Stimulated activated naive CD8-positive, alpha-beta T cell treated with anti-CD3 and anti-CD28 coated beads, Interleukin-15, Interleukin-2, amounts not matched to agents 100 U/mL and 50 U/mL, for 24 hours (primary cell): ENCODE measurements at regions not wholly inside any gene's neighbourhood (a gene's known extent, or its start where the extent isn't known, plus 50 kb on each side); places are given as distances from the start of the nearest gene placed in this dataset.
"Not testable (repeated sequence)": the region's sequence is repeated elsewhere in the genome, so short reads cannot be mapped to it uniquely, and the experiment has no call there.

Source experiments
- ATAC-seq: fragments of 150-1000 bp; cut with Tn5 transposase; one replicate; pipeline ENCODE4 v1.10.0; 2021
- DNase-seq: peaks from one replicate; pipeline ENCODE4 v3.0.0; 2021

GRCh38 chr1:31485166-31485565, 72.2 kb downstream of the SERINC2 start:
- DNase-seq (no peak), ATAC-seq (no peak)

- DNase-seq (no peak), ATAC-seq (no peak)
Measured at GRCh38 chr1:31487143-31487542, 74.1 kb downstream of the SERINC2 start.

GRCh38 chr1:31487721-31488293, 74.8 kb downstream of the SERINC2 start:
- DNase-seq, result no peak
- no peak for ATAC-seq

GRCh38 chr1:31488528-31488927, 75.5 kb downstream of the SERINC2 start:
- ATAC-seq (no peak), DNase-seq (no peak)

- not testable (repeated sequence) for ATAC-seq
Measured at GRCh38 chr1:31489575-31489974, 76.6 kb downstream of the SERINC2 start.

GRCh38 chr1:31490596-31490995, 77.6 kb downstream of the SERINC2 start:
- ATAC-seq, DNase-seq: not testable (repeated sequence)

More at GRCh38 chr1:31489575-31489974, 76.6 kb downstream of the SERINC2 start:
- DNase-seq, result not testable (repeated sequence)

GRCh38 chr1:31495351-31495750, 81.0 kb upstream of the TINAGL1 start:
- not testable (repeated sequence) for DNase-seq, ATAC-seq

GRCh38 chr1:31495770-31496169, 80.5 kb upstream of the TINAGL1 start:
- DNase-seq, result not testable (repeated sequence)

GRCh38 chr1:31497601-31498000, 78.7 kb upstream of the TINAGL1 start:
- ATAC-seq (no peak), DNase-seq (no peak)

More at GRCh38 chr1:31495770-31496169, 80.5 kb upstream of the TINAGL1 start:
- ATAC-seq, result not testable (repeated sequence)

GRCh38 chr1:31498376-31499040, 77.8 kb upstream of the TINAGL1 start:
- ATAC-seq (no peak), DNase-seq (no peak)

GRCh38 chr1:31501505-31501904, 74.8 kb upstream of the TINAGL1 start:
- no peak for ATAC-seq

GRCh38 chr1:31502253-31502652, 74.1 kb upstream of the TINAGL1 start:
- DNase-seq (no peak), ATAC-seq (no peak)

More at GRCh38 chr1:31501505-31501904, 74.8 kb upstream of the TINAGL1 start:
- DNase-seq, result no peak

GRCh38 chr1:31502926-31503511, 73.3 kb upstream of the TINAGL1 start:
- DNase-seq (no peak), ATAC-seq (no peak)

GRCh38 chr1:31503570-31503969, 72.7 kb upstream of the TINAGL1 start:
- no peak for ATAC-seq
- no peak for DNase-seq

- ATAC-seq (no peak), DNase-seq (no peak)
Measured at GRCh38 chr1:31504001-31504400, 72.3 kb upstream of the TINAGL1 start.

GRCh38 chr1:31505911-31506497, 70.3 kb upstream of the TINAGL1 start:
- DNase-seq (peak; percentile 33), ATAC-seq (peak; percentile 66)

GRCh38 chr1:31507221-31507620, 69.1 kb upstream of the TINAGL1 start:
- DNase-seq (no peak), ATAC-seq (no peak)

- no peak for ATAC-seq
- DNase-seq, result no peak
Measured at GRCh38 chr1:31507676-31508530, 68.4 kb upstream of the TINAGL1 start.

GRCh38 chr1:31509124-31510072, 66.9 kb upstream of the TINAGL1 start:
- ATAC-seq (peak; percentile 12), DNase-seq (no peak)

- ATAC-seq, result no peak
- DNase-seq, result no peak
Measured at GRCh38 chr1:31510304-31510703, 66.0 kb upstream of the TINAGL1 start.
